NT2/D1 (cell line): ENCODE measurements at regions not wholly inside any gene's neighbourhood (a gene's known extent, or its start where the extent isn't known, plus 50 kb on each side); places are given as distances from the start of the nearest gene placed in this dataset.

Experiments used
- YY1 ChIP-seq: IDR thresholded peaks from 2 replicates; pipeline ENCODE4 v1.6.1; 2011; ENCODE audit not compliant: insufficient read length, insufficient read depth
- ZNF274 ChIP-seq: IDR thresholded peaks from 2 replicates; pipeline ENCODE4 v1.6.1; 2011; ENCODE audit warnings: mild to moderate bottlenecking, low read depth, low read length

GRCh38 chr11:23124996-23125395 is 264.7 kb upstream of the CCDC179 start:
- TF ChIP-seq ZNF274: no peak
- no peak for TF ChIP-seq YY1
